DOHH2 (cell line): ENCODE measurements at regions not wholly inside any gene's neighbourhood (a gene's known extent, or its start where the extent isn't known, plus 50 kb on each side); places are given as distances from the start of the nearest gene placed in this dataset.
"Not testable (repeated sequence)": the region's sequence is repeated elsewhere in the genome, so short reads cannot be mapped to it uniquely, and the experiment has no call there.

Source experiments
- H3F3A ChIP-seq: fragments of 200-600 bp; sonication (generic), shearing (Covaris generic); 2 replicates; pipeline ENCODE4 v1.6.0; 2016; ENCODE audit warnings: antibody characterized with exemption, mild to moderate bottlenecking; ENCODE audit not compliant: control insufficient read depth, insufficient read depth
- H3K27ac ChIP-seq: fragments of 200-600 bp; sonication (generic); 2 replicates; pipeline ENCODE4 v1.5.1; 2014; ENCODE audit warnings: low read depth, mild to moderate bottlenecking, low read length, moderate library complexity
- H3K27me3 ChIP-seq: fragments of 200-600 bp; sonication (generic); 2 replicates; pipeline ENCODE4 v1.6.1; 2014; ENCODE audit warnings: mild to moderate bottlenecking, low read length, mixed read lengths; ENCODE audit not compliant: control insufficient read depth
- H3K36me3 ChIP-seq: fragments of 200-600 bp; sonication (generic); 2 replicates; pipeline ENCODE4 v1.6.1; 2014; ENCODE audit warnings: mild to moderate bottlenecking, low read length, moderate library complexity, mixed read lengths; ENCODE audit not compliant: control insufficient read depth
- H3K4me1 ChIP-seq: fragments of 200-600 bp; sonication (generic); 2 replicates; pipeline ENCODE4 v1.6.1; 2014; ENCODE audit warnings: mild to moderate bottlenecking, low read length, mixed read lengths; ENCODE audit not compliant: control insufficient read depth
- H3K4me2 ChIP-seq: fragments of 200-600 bp; sonication (generic); 2 replicates; pipeline ENCODE4 v1.6.0; 2014; ENCODE audit warnings: mild to moderate bottlenecking, low read length, moderate library complexity
- H3K4me3 ChIP-seq: fragments of 200-600 bp; sonication (generic); 2 replicates; pipeline ENCODE4 v1.5.1; 2014; ENCODE audit warnings: mild to moderate bottlenecking, low read length, mixed read lengths
- H3K79me2 ChIP-seq: fragments of 200-600 bp; sonication (generic); 2 replicates; pipeline ENCODE4 v1.6.1; 2014; ENCODE audit warnings: mild to moderate bottlenecking, low read length, mixed read lengths; ENCODE audit not compliant: control insufficient read depth
- H3K9me2 ChIP-seq: fragments of 200-600 bp; sonication (generic); replicated peaks from 2 replicates; pipeline ENCODE4 v1.6.1; 2014; ENCODE audit warnings: mild to moderate bottlenecking, low read length, mixed read lengths; ENCODE audit not compliant: control insufficient read depth
- H3K9me3 ChIP-seq: fragments of 200-600 bp; sonication (generic); 2 replicates; pipeline ENCODE4 v1.6.1; 2014; ENCODE audit warnings: antibody characterized with exemption, low read length, mixed read lengths; ENCODE audit not compliant: control insufficient read depth, insufficient read depth
- H4K20me1 ChIP-seq: fragments of 200-600 bp; sonication (generic); 2 replicates; pipeline ENCODE4 v1.6.0; 2014; ENCODE audit warnings: low read depth, mild to moderate bottlenecking, antibody characterized with exemption, low read length, moderate library complexity; ENCODE audit not compliant: control insufficient read depth, insufficient read depth
- CTCF ChIP-seq: fragments of 200-600 bp; sonication (generic); IDR thresholded peaks from one replicate; pipeline ENCODE4 v1.5.1; 2014; ENCODE audit warnings: antibody characterized with exemption, mild to moderate bottlenecking, low read depth, low read length; ENCODE audit not compliant: poor library complexity, severe bottlenecking
- EZH2phosphoT487 ChIP-seq: fragments of 200-600 bp; sonication (generic); IDR thresholded peaks from 2 replicates; pipeline ENCODE4 v1.6.1; 2017; ENCODE audit warnings: borderline replicate concordance, mild to moderate bottlenecking, antibody characterized with exemption, low read length, moderate library complexity, mixed read lengths

GRCh38 chr10:37067576-37067975 lies 57.8 kb upstream of the ANKRD30A start:
- H3K36me3 ChIP-seq = no peaks in the 10 kb centered on the region
- no peak overlapping the region for H3K4me2 ChIP-seq
- H3K9me3 ChIP-seq = no peaks in the 10 kb centered on the region
- H3K9me2 ChIP-seq = no peaks in the 10 kb centered on the region
- H3K27me3 ChIP-seq = no peaks in the 10 kb centered on the region
- no peak overlapping the region for H3K27ac ChIP-seq
- no peak for TF ChIP-seq CTCF
- no peak for TF ChIP-seq EZH2phosphoT487
- no peaks in the 10 kb centered on the region for H3F3A ChIP-seq
- H3K4me1 ChIP-seq = no peaks in the 10 kb centered on the region
- no peaks in the 10 kb centered on the region for H4K20me1 ChIP-seq
- H3K79me2 ChIP-seq = no peaks in the 10 kb centered on the region
- no peak overlapping the region for H3K4me3 ChIP-seq

- H3K27me3 ChIP-seq, H3F3A ChIP-seq, H3K9me2 ChIP-seq, H3K36me3 ChIP-seq, H3K79me2 ChIP-seq, H3K27ac ChIP-seq, H3K4me3 ChIP-seq, H3K4me1 ChIP-seq, H3K4me2 ChIP-seq, H4K20me1 ChIP-seq, H3K9me3 ChIP-seq: not testable (repeated sequence)
Measured at GRCh38 chr10:37062296-37062695, 63.1 kb upstream of the ANKRD30A start.

- Histone ChIP-seq H3K79me2 (no peaks in the 10 kb centered on the region), H3K4me2 (no peak overlapping the region), H3K27ac (no peak overlapping the region), H3K9me2 (no peaks in the 10 kb centered on the region), H3K4me3 (no peak overlapping the region), H3K4me1 (no peaks in the 10 kb centered on the region), H3K27me3 (no peaks in the 10 kb centered on the region), H3K9me3 (no peaks in the 10 kb centered on the region), H3K36me3 (no peaks in the 10 kb centered on the region), H3F3A (no peaks in the 10 kb centered on the region), H4K20me1 (no peaks in the 10 kb centered on the region)
- TF ChIP-seq CTCF (no peak), EZH2phosphoT487 (no peak)
Measured at GRCh38 chr10:37057261-37057660, 68.1 kb upstream of the ANKRD30A start.

GRCh38 chr10:37053476-37053875 lies 71.9 kb upstream of the ANKRD30A start:
- Histone ChIP-seq H3K79me2 (no peaks in the 10 kb centered on the region), H3K4me1 (no peaks in the 10 kb centered on the region), H3K27me3 (no peaks in the 10 kb centered on the region), H3K4me3 (no peak overlapping the region), H3F3A (no peaks in the 10 kb centered on the region), H3K9me3 (no peaks in the 10 kb centered on the region), H3K4me2 (no peak overlapping the region), H4K20me1 (no peaks in the 10 kb centered on the region), H3K9me2 (no peaks in the 10 kb centered on the region), H3K27ac (no peak overlapping the region), H3K36me3 (no peaks in the 10 kb centered on the region)
- no peak for TF ChIP-seq EZH2phosphoT487
- no peak for TF ChIP-seq CTCF

GRCh38 chr10:37049982-37050381 lies 75.4 kb upstream of the ANKRD30A start:
- H3K27me3 ChIP-seq, H3K9me2 ChIP-seq, H3K9me3 ChIP-seq, H3K4me1 ChIP-seq, H3K27ac ChIP-seq, H3F3A ChIP-seq, H3K79me2 ChIP-seq, H3K4me2 ChIP-seq, H4K20me1 ChIP-seq, H3K4me3 ChIP-seq, H3K36me3 ChIP-seq: not testable (repeated sequence)

- H3K79me2 ChIP-seq, H3K36me3 ChIP-seq, H3K27ac ChIP-seq, H3K27me3 ChIP-seq, H3F3A ChIP-seq, H3K4me3 ChIP-seq, H4K20me1 ChIP-seq, H3K4me1 ChIP-seq, H3K9me2 ChIP-seq, H3K9me3 ChIP-seq, H3K4me2 ChIP-seq: not testable (repeated sequence)
Measured at GRCh38 chr10:37044319-37044718, 81.1 kb upstream of the ANKRD30A start.
